ENCODE measurements at regions not wholly inside any gene's neighbourhood (a gene's known extent, or its start where the extent isn't known, plus 50 kb on each side); places are given as distances from the start of the nearest gene placed in this dataset.

DNA sequence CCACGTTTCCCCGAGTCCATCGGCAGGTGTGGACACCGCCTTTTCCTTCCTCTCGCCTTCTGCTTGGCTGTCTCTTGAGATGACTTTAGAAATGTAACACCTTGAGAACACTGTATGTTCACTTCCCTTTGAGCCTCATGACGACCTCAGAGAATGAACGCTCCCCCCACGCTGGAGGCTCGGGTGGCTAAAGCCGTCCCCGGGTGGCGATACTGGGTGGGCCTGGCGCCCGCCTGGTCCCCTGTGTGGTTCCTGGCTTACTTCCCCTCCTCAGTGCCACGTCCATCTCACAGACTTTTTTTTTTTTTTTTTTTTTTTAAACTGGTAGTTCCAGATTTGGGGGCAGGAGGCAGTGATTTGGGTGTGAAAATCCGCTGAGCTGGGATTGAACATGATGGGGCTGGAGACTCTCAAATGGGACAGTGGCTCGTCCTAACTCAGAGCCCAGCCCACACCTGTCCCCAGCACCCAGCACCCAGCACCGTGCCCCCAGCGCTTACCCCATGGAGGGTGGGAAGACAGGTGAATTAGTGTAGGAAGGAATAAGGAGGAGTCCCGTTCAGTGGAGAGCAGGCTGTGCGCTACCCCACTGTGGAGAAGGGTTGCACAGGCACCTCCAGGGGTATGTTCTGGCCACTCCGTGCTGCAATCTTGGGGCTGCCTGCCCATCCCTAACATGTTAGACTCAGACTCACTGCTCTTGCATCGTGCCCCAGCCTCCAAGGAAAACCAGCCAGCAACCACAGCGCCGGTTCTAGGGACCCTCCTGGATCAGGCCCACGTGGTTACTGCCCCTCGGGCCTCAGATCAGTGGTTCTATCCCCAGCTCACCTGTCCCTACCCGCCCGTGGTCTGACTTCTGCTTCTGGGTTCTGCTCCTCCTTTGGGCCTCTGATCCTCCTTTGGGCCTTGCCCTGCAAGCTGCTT lies 174.0 kb downstream of the ASB1 start:
- H3K27me3 Mint-ChIP-seq (ENCODE audit: unreplicated experiment) = peaks cover 2% of the 10 kb centered on the region

GRCh38 chr2:238601433-238602222 lies 174.9 kb downstream of the ASB1 start:
- TF ChIP-seq, protein P1, sequence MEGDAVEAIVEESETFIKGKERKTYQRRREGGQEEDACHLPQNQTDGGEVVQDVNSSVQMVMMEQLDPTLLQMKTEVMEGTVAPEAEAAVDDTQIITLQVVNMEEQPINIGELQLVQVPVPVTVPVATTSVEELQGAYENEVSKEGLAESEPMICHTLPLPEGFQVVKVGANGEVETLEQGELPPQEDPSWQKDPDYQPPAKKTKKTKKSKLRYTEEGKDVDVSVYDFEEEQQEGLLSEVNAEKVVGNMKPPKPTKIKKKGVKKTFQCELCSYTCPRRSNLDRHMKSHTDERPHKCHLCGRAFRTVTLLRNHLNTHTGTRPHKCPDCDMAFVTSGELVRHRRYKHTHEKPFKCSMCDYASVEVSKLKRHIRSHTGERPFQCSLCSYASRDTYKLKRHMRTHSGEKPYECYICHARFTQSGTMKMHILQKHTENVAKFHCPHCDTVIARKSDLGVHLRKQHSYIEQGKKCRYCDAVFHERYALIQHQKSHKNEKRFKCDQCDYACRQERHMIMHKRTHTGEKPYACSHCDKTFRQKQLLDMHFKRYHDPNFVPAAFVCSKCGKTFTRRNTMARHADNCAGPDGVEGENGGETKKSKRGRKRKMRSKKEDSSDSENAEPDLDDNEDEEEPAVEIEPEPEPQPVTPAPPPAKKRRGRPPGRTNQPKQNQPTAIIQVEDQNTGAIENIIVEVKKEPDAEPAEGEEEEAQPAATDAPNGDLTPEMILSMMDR (IDR thresholded peaks at IDR 0.05; ENCODE audit: unreplicated experiment) = no peak
- Mint-ChIP-seq H3K27ac (ENCODE audit: unreplicated experiment) (no peak overlapping the region), H3K9me3 (ENCODE audit: unreplicated experiment) (no peaks in the 10 kb centered on the region), H3K27me3 (ENCODE audit: unreplicated experiment) (peaks cover 2% of the 10 kb centered on the region), H3K36me3 (ENCODE audit: low read depth, unreplicated experiment) (no peaks in the 10 kb centered on the region), H3K4me1 (ENCODE audit: unreplicated experiment) (peaks cover 3% of the 10 kb centered on the region), H3K4me3 (ENCODE audit: unreplicated experiment) (no peak overlapping the region)
- DNase-seq (ENCODE audit: low spot score) = no peak

More for the DNA sequence above, 174.0 kb downstream of the ASB1 start:
- DNase-seq (ENCODE audit: low spot score) = no peak
- Mint-ChIP-seq H3K36me3 (ENCODE audit: low read depth, unreplicated experiment) (no peaks in the 10 kb centered on the region), H3K4me3 (ENCODE audit: unreplicated experiment) (no peak overlapping the region), H3K27ac (ENCODE audit: unreplicated experiment) (no peak overlapping the region), H3K9me3 (ENCODE audit: unreplicated experiment) (no peaks in the 10 kb centered on the region), H3K4me1 (ENCODE audit: unreplicated experiment) (peaks cover 3% of the 10 kb centered on the region)
- TF ChIP-seq, protein P1 (IDR thresholded peaks at IDR 0.05; ENCODE audit: unreplicated experiment) = no peak

- Mint-ChIP-seq H3K9me3 (ENCODE audit: unreplicated experiment) (no peaks in the 10 kb centered on the region), H3K4me3 (ENCODE audit: unreplicated experiment) (no peak overlapping the region), H3K36me3 (ENCODE audit: low read depth, unreplicated experiment) (no peaks in the 10 kb centered on the region), H3K27ac (ENCODE audit: unreplicated experiment) (no peak overlapping the region), H3K27me3 (ENCODE audit: unreplicated experiment) (no peaks in the 10 kb centered on the region), H3K4me1 (ENCODE audit: unreplicated experiment) (no peaks in the 10 kb centered on the region)
- no peak for DNase-seq (ENCODE audit: low spot score)
- TF ChIP-seq, protein P1 (IDR thresholded peaks at IDR 0.05; ENCODE audit: unreplicated experiment) = no peak
Observed at GRCh38 chr2:238602223-238602960, 175.7 kb downstream of the ASB1 start.

GRCh38 chr2:238603596-238603995 lies 176.9 kb downstream of the ASB1 start:
- Mint-ChIP-seq H3K27me3 (ENCODE audit: unreplicated experiment) (no peaks in the 10 kb centered on the region), H3K36me3 (ENCODE audit: low read depth, unreplicated experiment) (no peaks in the 10 kb centered on the region), H3K4me3 (ENCODE audit: unreplicated experiment) (no peak overlapping the region), H3K27ac (ENCODE audit: unreplicated experiment) (no peak overlapping the region), H3K4me1 (ENCODE audit: unreplicated experiment) (no peaks in the 10 kb centered on the region), H3K9me3 (ENCODE audit: unreplicated experiment) (no peaks in the 10 kb centered on the region)
- DNase-seq (ENCODE audit: low spot score) = no peak
- TF ChIP-seq, protein P1 (IDR thresholded peaks at IDR 0.05; ENCODE audit: unreplicated experiment) = no peak

Measured in endothelial cell (in vitro differentiated cells).